H9 (cell line): ENCODE measurements at regions not wholly inside any gene's neighbourhood (a gene's known extent, or its start where the extent isn't known, plus 50 kb on each side); places are given as distances from the start of the nearest gene placed in this dataset.

Experiments
- DNase-seq: peaks from one replicate; pipeline ENCODE4 v3.0.0-alpha.2; 2017
- H2AFZ ChIP-seq: one replicate; pipeline ENCODE4 v1.6.1; 2013; ENCODE audit warnings: mild to moderate bottlenecking, low read length, control low read depth, moderate library complexity
- H2AK5ac ChIP-seq: 2 replicates; pipeline ENCODE4 v1.6.1; 2013; ENCODE audit warnings: low read length, control low read depth, mixed read lengths; ENCODE audit not compliant: insufficient read length
- H2BK120ac ChIP-seq: one replicate; pipeline ENCODE4 v1.6.1; 2013; ENCODE audit warnings: low read depth, mild to moderate bottlenecking, low read length, control low read depth, inconsistent platforms; ENCODE audit not compliant: poor library complexity, severe bottlenecking
- H2BK12ac ChIP-seq: 2 replicates; pipeline ENCODE4 v1.6.1; 2013; ENCODE audit warnings: low read length, control low read depth, mixed read lengths, low read depth; ENCODE audit not compliant: insufficient read length
- H2BK15ac ChIP-seq: 2 replicates; pipeline ENCODE4 v1.6.1; 2013; ENCODE audit warnings: low read depth, low read length, control low read depth
- H2BK20ac ChIP-seq: one replicate; pipeline ENCODE4 v1.6.1; 2013; ENCODE audit warnings: low read depth, mild to moderate bottlenecking, low read length, control low read depth, inconsistent platforms; ENCODE audit not compliant: poor library complexity, severe bottlenecking
- H2BK5ac ChIP-seq: 2 replicates; pipeline ENCODE4 v1.6.1; 2013; ENCODE audit warnings: low read length, control low read depth, mixed read lengths; ENCODE audit not compliant: insufficient read length
- H3K14ac ChIP-seq: 2 replicates; pipeline ENCODE4 v1.6.1; 2013; ENCODE audit warnings: low read length, control low read depth; ENCODE audit not compliant: insufficient read depth
- H3K18ac ChIP-seq: 2 replicates; pipeline ENCODE4 v1.6.1; 2013; ENCODE audit warnings: low read depth, mild to moderate bottlenecking, mixed read lengths, low read length, control low read depth; ENCODE audit not compliant: insufficient read length
- H3K23ac ChIP-seq: 2 replicates; pipeline ENCODE4 v1.6.1; 2013; ENCODE audit warnings: low read length, control low read depth, mixed read lengths, low read depth; ENCODE audit not compliant: insufficient read length
- H3K23me2 ChIP-seq: 2 replicates; pipeline ENCODE4 v1.6.1; 2013; ENCODE audit warnings: low read depth, mild to moderate bottlenecking, mixed read lengths, low read length, control low read depth; ENCODE audit not compliant: insufficient read length, poor library complexity, severe bottlenecking
- H3K27ac ChIP-seq: 2 replicates; pipeline ENCODE4 v1.5.1; 2013; ENCODE audit warnings: low read length, control low read depth, mixed read lengths, low read depth; ENCODE audit not compliant: insufficient read length
- H3K27me3 ChIP-seq: 2 replicates; pipeline ENCODE4 v1.6.1; 2013; ENCODE audit warnings: low read length, control low read depth, inconsistent platforms; ENCODE audit not compliant: insufficient read depth
- H3K4ac ChIP-seq: 2 replicates; pipeline ENCODE4 v1.6.1; 2013; ENCODE audit warnings: low read depth, mild to moderate bottlenecking, control low read depth, inconsistent platforms, low read length, moderate library complexity
- H3K4me1 ChIP-seq: 2 replicates; pipeline ENCODE4 v1.6.1; 2013; ENCODE audit warnings: low read length, control low read depth, inconsistent platforms; ENCODE audit not compliant: insufficient read depth
- H3K4me2 ChIP-seq: 2 replicates; pipeline ENCODE4 v1.6.1; 2013; ENCODE audit warnings: low read length, control low read depth, mixed read lengths; ENCODE audit not compliant: insufficient read length, insufficient read depth
- H3K56ac ChIP-seq: 2 replicates; pipeline ENCODE4 v1.6.1; 2013; ENCODE audit warnings: low read depth, mild to moderate bottlenecking, mixed read lengths, low read length, control low read depth; ENCODE audit not compliant: insufficient read length
- H3K79me1 ChIP-seq: 2 replicates; pipeline ENCODE4 v1.6.1; 2013; ENCODE audit warnings: low read depth, mild to moderate bottlenecking, moderate library complexity, low read length, control low read depth, inconsistent platforms; ENCODE audit not compliant: insufficient read depth, poor library complexity, severe bottlenecking
- H3K79me2 ChIP-seq: 2 replicates; pipeline ENCODE4 v1.6.1; 2013; ENCODE audit warnings: low read length, control low read depth, inconsistent platforms; ENCODE audit not compliant: insufficient read depth
- H3K9ac ChIP-seq: 2 replicates; pipeline ENCODE4 v1.6.1; 2013; ENCODE audit warnings: low read length, control low read depth, mixed read lengths; ENCODE audit not compliant: insufficient read length; ENCODE audit errors: extremely low read depth
- H3K9me3 ChIP-seq: one replicate; pipeline ENCODE4 v1.6.1; 2013; ENCODE audit warnings: low read depth, low read length, inconsistent platforms; ENCODE audit not compliant: control insufficient read depth
- H3T11ph ChIP-seq: one replicate; pipeline ENCODE4 v1.6.1; 2013; ENCODE audit warnings: mild to moderate bottlenecking, low read length, control low read depth, inconsistent platforms
- H4K20me1 ChIP-seq: one replicate; pipeline ENCODE4 v1.6.1; 2013; ENCODE audit not compliant: control insufficient read depth, insufficient read length, insufficient read depth
- H4K5ac ChIP-seq: 2 replicates; pipeline ENCODE4 v1.6.1; 2013; ENCODE audit warnings: low read depth, mild to moderate bottlenecking, mixed read lengths, low read length, control low read depth; ENCODE audit not compliant: insufficient read length
- H4K8ac ChIP-seq: replicated peaks from 2 replicates; pipeline ENCODE4 v1.6.1; 2013; ENCODE audit warnings: low read length, control low read depth, mixed read lengths, low read depth; ENCODE audit not compliant: insufficient read length
- H4K91ac ChIP-seq: 2 replicates; pipeline ENCODE4 v1.6.1; 2013; ENCODE audit warnings: low read depth, mild to moderate bottlenecking, moderate library complexity, mixed read lengths, low read length, control low read depth; ENCODE audit not compliant: insufficient read length
- H3K27ac Mint-ChIP-seq, 3 experiments: 2 replicates in 2 of 3; 3 replicates in 1 of 3; pipeline ENCODE4 v1.8.0; 2020 to 2021; ENCODE audit warnings: mixed read lengths in 3 of 3, mild to moderate bottlenecking in 1 of 3, moderate library complexity in 1 of 3
- H3K27me3 Mint-ChIP-seq: 2 replicates; pipeline ENCODE4 v1.8.0; 2021; ENCODE audit warnings: low read depth, mild to moderate bottlenecking, moderate library complexity, mixed read lengths
- H3K36me3 Mint-ChIP-seq, 3 experiments: 2 replicates in 2 of 3; 3 replicates in 1 of 3; pipeline ENCODE4 v1.8.0; 2020 to 2021; ENCODE audit warnings: low read depth in 3 of 3, mixed read lengths in 3 of 3; ENCODE audit not compliant: insufficient read depth in 1 of 3
- H3K4me1 Mint-ChIP-seq, 2 experiments: 2 replicates each; pipeline ENCODE4 v1.8.0; 2020; ENCODE audit warnings: mixed read lengths in 2 of 2
- H3K4me3 Mint-ChIP-seq, 2 experiments: 2 replicates in 1 of 2; 3 replicates in 1 of 2; pipeline ENCODE4 v1.8.0; 2020 to 2021; ENCODE audit warnings: mild to moderate bottlenecking in 2 of 2, mixed read lengths in 2 of 2, moderate library complexity in 1 of 2
- H3K9me3 Mint-ChIP-seq, 2 experiments: 2 replicates in 1 of 2; 3 replicates in 1 of 2; pipeline ENCODE4 v1.8.0; 2020; ENCODE audit warnings: mild to moderate bottlenecking in 2 of 2, mixed read lengths in 2 of 2, moderate library complexity in 1 of 2
- CTCF ChIP-seq: fragments of 200-600 bp; sonication (generic); conservative IDR thresholded peaks from 3 replicates; pipeline ENCODE4 v1.8.0; 2021; ENCODE audit warnings: antibody characterized with exemption, mild to moderate bottlenecking
- WGBS: extraction: QIAGEN DNeasy Blood & Tissue Kit; methylation state at CpG from one replicate; pipeline ENCODE4 v1.1.7; 2013; ENCODE audit warnings: missing lambda C conversion rate, low lambda C conversion rate, mixed read lengths; ENCODE audit not compliant: insufficient read length; ENCODE audit errors: extremely low coverage; 5-methylcytosine and 5-hydroxymethylcytosine counted together

- Histone ChIP-seq H4K91ac (no peak overlapping the region), H3K14ac (no peak overlapping the region), H2BK120ac (no peak overlapping the region), H3K79me1 (no peaks in the 10 kb centered on the region), H2BK12ac (no peak overlapping the region), H4K5ac (no peak overlapping the region), H2AK5ac (no peak overlapping the region), H3K27me3 (no peaks in the 10 kb centered on the region), H3K4ac (no peak overlapping the region), H4K20me1 (no peaks in the 10 kb centered on the region), H3K23me2 (no peaks in the 10 kb centered on the region), H3T11ph (no peak overlapping the region), H3K79me2 (no peaks in the 10 kb centered on the region), H3K18ac (no peak overlapping the region), H3K23ac (no peak overlapping the region), H3K27ac (no peak overlapping the region), H3K4me1 (no peaks in the 10 kb centered on the region), H2BK5ac (no peak overlapping the region), H3K9ac (no peak overlapping the region), H2AFZ (no peak overlapping the region), H3K56ac (no peak overlapping the region), H3K9me3 (no peaks in the 10 kb centered on the region), H2BK20ac (no peak overlapping the region), H4K8ac (no peak overlapping the region), H3K4me2 (no peak overlapping the region), H2BK15ac (no peak overlapping the region)
- Mint-ChIP-seq H3K4me1 (peaks cover 0 to 3% of the 10 kb centered on the region in 2 experiments; a peak in 2 of 4 replicates), H3K27me3 (no peaks in the 10 kb centered on the region), H3K36me3 (peaks cover 0 to 9% (median 4%) of the 10 kb centered on the region in 3 experiments; a peak in 3 of 7 replicates), H3K27ac (no peak overlapping the region), H3K9me3 (peaks cover 2 to 4% of the 10 kb centered on the region in 2 experiments; a peak in 4 of 5 replicates), H3K4me3 (no peak overlapping the region)
- TF ChIP-seq CTCF = no peak
- no CpG with 5 or more reads among the region's 1 CpG for WGBS
- DNase-seq = no peak
Observed at GRCh38 chr7:121766676-121767075, 106.3 kb upstream of the PTPRZ1 start.
